B cell (primary cell): ENCODE measurements at regions not wholly inside any gene's neighbourhood (a gene's known extent, or its start where the extent isn't known, plus 50 kb on each side); places are given as distances from the start of the nearest gene placed in this dataset.

ENCODE experiments used
- EZH2 ChIP-seq: IDR thresholded peaks from 2 replicates; pipeline ENCODE4 v1.6.1; 2012; ENCODE audit warnings: borderline replicate concordance, low read depth, mild to moderate bottlenecking, moderate library complexity, low read length; ENCODE audit not compliant: insufficient read depth, poor library complexity, severe bottlenecking
- TF ChIP-seq, protein P1 (sequence below): fragments of 200-600 bp; IDR thresholded peaks from one replicate; pipeline ENCODE4 v1.8.0; 2022; ENCODE audit warnings: antibody characterized with exemption, mild to moderate bottlenecking

DNA sequence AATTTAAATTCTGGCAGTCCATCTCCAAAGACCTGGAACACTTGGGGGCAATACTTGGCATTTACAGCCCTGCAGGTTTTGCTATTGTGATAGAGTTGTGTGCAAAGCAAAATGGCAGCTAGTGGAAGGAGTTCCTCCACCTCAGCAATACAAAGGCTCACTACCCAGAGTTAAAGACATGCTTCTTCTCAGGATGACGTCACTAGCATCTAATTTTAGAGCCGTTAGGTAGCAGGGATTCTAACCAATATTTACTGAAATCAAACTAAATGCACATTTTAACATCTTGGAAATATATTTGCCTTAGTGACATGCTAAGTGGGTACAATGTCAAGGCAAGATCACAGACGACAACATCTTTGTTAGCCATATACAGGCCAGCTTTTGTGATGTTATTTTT is 261.6 kb downstream of the MAN2A1 start:
- TF ChIP-seq, protein P1, sequence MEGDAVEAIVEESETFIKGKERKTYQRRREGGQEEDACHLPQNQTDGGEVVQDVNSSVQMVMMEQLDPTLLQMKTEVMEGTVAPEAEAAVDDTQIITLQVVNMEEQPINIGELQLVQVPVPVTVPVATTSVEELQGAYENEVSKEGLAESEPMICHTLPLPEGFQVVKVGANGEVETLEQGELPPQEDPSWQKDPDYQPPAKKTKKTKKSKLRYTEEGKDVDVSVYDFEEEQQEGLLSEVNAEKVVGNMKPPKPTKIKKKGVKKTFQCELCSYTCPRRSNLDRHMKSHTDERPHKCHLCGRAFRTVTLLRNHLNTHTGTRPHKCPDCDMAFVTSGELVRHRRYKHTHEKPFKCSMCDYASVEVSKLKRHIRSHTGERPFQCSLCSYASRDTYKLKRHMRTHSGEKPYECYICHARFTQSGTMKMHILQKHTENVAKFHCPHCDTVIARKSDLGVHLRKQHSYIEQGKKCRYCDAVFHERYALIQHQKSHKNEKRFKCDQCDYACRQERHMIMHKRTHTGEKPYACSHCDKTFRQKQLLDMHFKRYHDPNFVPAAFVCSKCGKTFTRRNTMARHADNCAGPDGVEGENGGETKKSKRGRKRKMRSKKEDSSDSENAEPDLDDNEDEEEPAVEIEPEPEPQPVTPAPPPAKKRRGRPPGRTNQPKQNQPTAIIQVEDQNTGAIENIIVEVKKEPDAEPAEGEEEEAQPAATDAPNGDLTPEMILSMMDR: no peak
- no peak for TF ChIP-seq EZH2
